ENCODE measurements at regions not wholly inside any gene's neighbourhood (a gene's known extent, or its start where the extent isn't known, plus 50 kb on each side); places are given as distances from the start of the nearest gene placed in this dataset.
A peak's percentile ranks its signal among the peaks of the same experiment; 100 is the strongest.

DNA sequence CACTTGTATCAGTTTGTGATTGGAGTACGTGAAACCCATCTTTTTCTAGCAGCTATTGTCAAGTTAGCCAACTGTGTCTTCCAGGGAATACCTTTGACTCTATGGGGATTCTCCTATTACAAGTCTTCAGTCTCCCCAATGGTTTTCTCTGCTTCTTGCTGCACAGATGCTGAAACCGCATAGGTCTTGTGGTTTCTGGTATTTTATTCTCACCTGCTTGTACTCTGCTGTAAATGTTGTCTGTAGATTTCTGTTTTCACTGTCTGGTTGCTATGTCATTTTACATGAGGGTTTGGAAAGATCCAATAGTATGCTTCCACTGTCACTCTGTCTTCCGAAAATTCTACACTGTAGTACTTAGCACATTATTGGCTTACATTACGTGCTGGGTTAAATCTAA is 1196.9 kb upstream of the C9orf72 start:
- DNase-seq, result no peak
- Mint-ChIP-seq H3K27ac (no peak overlapping the region), H3K9me3 (peaks cover 9% of the 10 kb centered on the region), H3K27me3 (ENCODE audit: insufficient read depth) (no peaks in the 10 kb centered on the region), H3K4me1 (peaks cover 35% of the 10 kb centered on the region), H3K4me3 (no peak overlapping the region), H3K36me3 (ENCODE audit: low read depth) (peaks cover 10% of the 10 kb centered on the region)
- H3K27ac ChIP-seq (ENCODE audit: low read depth, low read length), result no peak overlapping the region
- no peak overlapping the region for H3K4me3 ChIP-seq (ENCODE audit: low read length)
- peaks cover 15% of the 10 kb centered on the region for H3K9me3 ChIP-seq (ENCODE audit: control insufficient read depth, low read length)
- H3K36me3 ChIP-seq (ENCODE audit: control insufficient read depth, insufficient read depth, low read length), result no peaks in the 10 kb centered on the region
- TF ChIP-seq, protein P1, sequence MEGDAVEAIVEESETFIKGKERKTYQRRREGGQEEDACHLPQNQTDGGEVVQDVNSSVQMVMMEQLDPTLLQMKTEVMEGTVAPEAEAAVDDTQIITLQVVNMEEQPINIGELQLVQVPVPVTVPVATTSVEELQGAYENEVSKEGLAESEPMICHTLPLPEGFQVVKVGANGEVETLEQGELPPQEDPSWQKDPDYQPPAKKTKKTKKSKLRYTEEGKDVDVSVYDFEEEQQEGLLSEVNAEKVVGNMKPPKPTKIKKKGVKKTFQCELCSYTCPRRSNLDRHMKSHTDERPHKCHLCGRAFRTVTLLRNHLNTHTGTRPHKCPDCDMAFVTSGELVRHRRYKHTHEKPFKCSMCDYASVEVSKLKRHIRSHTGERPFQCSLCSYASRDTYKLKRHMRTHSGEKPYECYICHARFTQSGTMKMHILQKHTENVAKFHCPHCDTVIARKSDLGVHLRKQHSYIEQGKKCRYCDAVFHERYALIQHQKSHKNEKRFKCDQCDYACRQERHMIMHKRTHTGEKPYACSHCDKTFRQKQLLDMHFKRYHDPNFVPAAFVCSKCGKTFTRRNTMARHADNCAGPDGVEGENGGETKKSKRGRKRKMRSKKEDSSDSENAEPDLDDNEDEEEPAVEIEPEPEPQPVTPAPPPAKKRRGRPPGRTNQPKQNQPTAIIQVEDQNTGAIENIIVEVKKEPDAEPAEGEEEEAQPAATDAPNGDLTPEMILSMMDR (conservative IDR thresholded peaks at IDR 0.05), result no peak
- peaks cover 5% of the 10 kb centered on the region for H3K27me3 ChIP-seq (ENCODE audit: control insufficient read depth, insufficient read depth, low read length, poor library complexity, severe bottlenecking)
- peaks cover 9% of the 10 kb centered on the region for H3K4me1 ChIP-seq (ENCODE audit: control insufficient read depth, insufficient read depth, low read length)
- WGBS, 2 experiments (ENCODE audit: insufficient coverage in 1 of 2, insufficient read length in 1 of 2), result 95% methylated on average over 2 to 3 of the region's 4 CpGs
- no peak overlapping the region for H3K9ac ChIP-seq (ENCODE audit: extremely low read depth, low read length, poor library complexity, severe bottlenecking)

DNA sequence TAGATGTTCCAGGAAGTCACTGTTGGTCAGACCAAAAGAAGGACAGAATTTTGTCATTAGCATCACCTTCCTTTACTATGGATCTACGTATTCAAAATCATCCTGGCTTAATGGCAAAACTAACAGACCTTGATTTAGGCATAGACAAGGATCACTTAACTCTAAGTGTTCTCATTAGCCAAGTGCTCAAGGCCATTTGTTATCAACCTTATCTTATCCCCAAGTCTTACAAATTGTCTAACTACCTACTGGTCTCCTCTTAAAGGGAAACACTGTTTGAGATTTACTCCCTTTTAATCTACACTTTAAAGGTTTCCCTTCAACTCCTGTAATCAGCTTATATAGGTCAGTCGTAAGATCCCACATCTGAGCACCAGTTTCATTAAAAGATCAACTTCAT is 1197.5 kb upstream of the C9orf72 start:
- Histone ChIP-seq H3K27me3 (ENCODE audit: control insufficient read depth, insufficient read depth, low read length, poor library complexity, severe bottlenecking) (peaks cover 5% of the 10 kb centered on the region), H3K4me3 (ENCODE audit: low read length) (no peak overlapping the region)

DNA sequence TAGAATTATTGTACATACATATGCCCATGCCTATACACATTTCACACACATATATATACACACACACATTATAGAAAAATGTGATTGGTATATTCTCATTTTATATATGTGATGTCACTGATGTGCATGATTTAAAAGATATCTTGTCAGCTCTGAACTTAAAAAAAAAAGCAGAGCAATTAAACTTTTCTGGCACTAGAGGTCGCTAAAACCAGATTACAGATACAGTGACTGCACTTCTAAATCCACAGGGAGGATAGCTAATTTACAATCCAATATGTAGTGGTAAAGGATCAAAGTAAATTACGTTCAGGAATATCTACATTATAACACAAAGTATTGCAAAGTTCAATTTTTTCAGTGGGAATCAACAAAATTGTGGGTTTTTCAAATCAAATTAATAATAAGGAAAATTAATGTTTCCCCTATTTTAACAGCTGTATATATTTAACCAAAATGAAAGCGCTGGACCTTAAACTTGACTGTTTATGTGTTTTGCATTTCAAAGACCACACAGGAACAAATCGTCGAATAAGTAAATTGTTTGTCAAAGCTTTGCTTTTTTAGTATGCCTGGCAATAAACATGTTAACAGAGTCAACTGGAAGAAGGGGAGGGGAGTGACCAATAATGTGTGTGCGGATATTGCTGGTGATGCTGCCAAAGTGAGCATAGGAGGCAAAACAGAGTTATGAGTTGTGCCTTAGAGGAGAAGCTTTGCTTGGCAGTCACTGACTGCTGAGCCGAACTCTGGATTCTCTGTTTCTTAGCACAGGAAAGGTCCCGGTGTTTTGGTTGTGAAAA is 1201.4 kb upstream of the C9orf72 start:
- Mint-ChIP-seq H3K9me3 (no peaks in the 10 kb centered on the region), H3K27ac (no peak overlapping the region), H3K4me3 (no peak overlapping the region), H3K36me3 (ENCODE audit: low read depth) (peaks cover 2% of the 10 kb centered on the region), H3K27me3 (ENCODE audit: insufficient read depth) (peaks cover 2% of the 10 kb centered on the region), H3K4me1 (peaks cover 35% of the 10 kb centered on the region)
- H3K9me3 ChIP-seq (ENCODE audit: control insufficient read depth, low read length), result no peaks in the 10 kb centered on the region
- H3K4me3 ChIP-seq (ENCODE audit: low read length), result no peak overlapping the region
- WGBS, 2 experiments (ENCODE audit: insufficient coverage in 1 of 2, insufficient read length in 1 of 2), result 55 to 60% methylated on average over 7 of the region's 8 CpGs
- no peak for DNase-seq
- TF ChIP-seq, protein P1 (conservative IDR thresholded peaks at IDR 0.05), result peak; percentile 89
- no peak overlapping the region for H3K27ac ChIP-seq (ENCODE audit: low read depth, low read length)
- H3K4me1 ChIP-seq (ENCODE audit: control insufficient read depth, insufficient read depth, low read length), result peaks cover 9% of the 10 kb centered on the region
- H3K36me3 ChIP-seq (ENCODE audit: control insufficient read depth, insufficient read depth, low read length), result no peaks in the 10 kb centered on the region
- H3K27me3 ChIP-seq (ENCODE audit: control insufficient read depth, insufficient read depth, low read length, poor library complexity, severe bottlenecking), result peaks cover 5% of the 10 kb centered on the region
- no peak overlapping the region for H3K9ac ChIP-seq (ENCODE audit: extremely low read depth, low read length, poor library complexity, severe bottlenecking)

More for the DNA sequence above, 1197.5 kb upstream of the C9orf72 start:
- peaks cover 9% of the 10 kb centered on the region for H3K4me1 ChIP-seq (ENCODE audit: control insufficient read depth, insufficient read depth, low read length)
- Mint-ChIP-seq H3K4me1 (peaks cover 35% of the 10 kb centered on the region), H3K36me3 (ENCODE audit: low read depth) (peaks cover 4% of the 10 kb centered on the region), H3K27ac (no peak overlapping the region), H3K4me3 (no peak overlapping the region), H3K27me3 (ENCODE audit: insufficient read depth) (no peaks in the 10 kb centered on the region), H3K9me3 (peaks cover 3% of the 10 kb centered on the region)
- TF ChIP-seq, protein P1 (conservative IDR thresholded peaks at IDR 0.05), result no peak
- no peaks in the 10 kb centered on the region for H3K36me3 ChIP-seq (ENCODE audit: control insufficient read depth, insufficient read depth, low read length)
- H3K9me3 ChIP-seq (ENCODE audit: control insufficient read depth, low read length), result peaks cover 9% of the 10 kb centered on the region
- 31 to 100% methylated on average over 1 to 2 of the region's 2 CpGs for WGBS, 2 experiments (ENCODE audit: insufficient coverage in 1 of 2, insufficient read length in 1 of 2)
- no peak overlapping the region for H3K9ac ChIP-seq (ENCODE audit: extremely low read depth, low read length, poor library complexity, severe bottlenecking)
- no peak for DNase-seq
- no peak overlapping the region for H3K27ac ChIP-seq (ENCODE audit: low read depth, low read length)
